CD14-positive monocyte (primary cell): ENCODE measurements at regions not wholly inside any gene's neighbourhood (a gene's known extent, or its start where the extent isn't known, plus 50 kb on each side); places are given as distances from the start of the nearest gene placed in this dataset.

Experiments
- DNase-seq, 3 donors: peaks; one replicate each; pipeline ENCODE4 v3.0.0-alpha.2; 2011 to 2022
- H2AFZ ChIP-seq: 2 replicates; pipeline ENCODE4 v1.6.0; 2012; ENCODE audit warnings: mild to moderate bottlenecking, low read depth, low read length, inconsistent platforms; ENCODE audit not compliant: insufficient read depth, poor library complexity, severe bottlenecking
- H3K27ac ChIP-seq, 2 donors: 1 replicate in 1 of 2; 2 replicates in 1 of 2; pipeline ENCODE4 v1.5.1; 2012 to 2013; ENCODE audit warnings: low read length in 2 of 2, control low read depth in 1 of 2, inconsistent platforms in 1 of 2, low read depth in 1 of 2, mild to moderate bottlenecking in 1 of 2
- H3K27me3 ChIP-seq, 2 donors: one replicate each; pipeline versions ENCODE4 v1.6.0 to v1.6.1; 2011 to 2013; ENCODE audit warnings: low read length in 2 of 2; ENCODE audit not compliant: control insufficient read depth in 2 of 2, insufficient read depth in 2 of 2
- H3K36me3 ChIP-seq, 2 donors: replicated peaks in 1 of 2; 1 replicate in 1 of 2; 2 replicates in 1 of 2; pipeline versions ENCODE4 v1.5.1 to v1.6.1; 2012 to 2013; ENCODE audit warnings: low read length in 2 of 2, control low read depth in 1 of 2, inconsistent platforms in 1 of 2, mild to moderate bottlenecking in 1 of 2; ENCODE audit not compliant: insufficient read depth in 2 of 2, control insufficient read depth in 1 of 2
- H3K4me1 ChIP-seq, 2 donors: 1 replicate in 1 of 2; 2 replicates in 1 of 2; pipeline versions ENCODE4 v1.5.1 to v1.6.1; 2012 to 2013; ENCODE audit warnings: low read length in 2 of 2, control low read depth in 1 of 2, inconsistent platforms in 1 of 2, mild to moderate bottlenecking in 1 of 2, moderate library complexity in 1 of 2; ENCODE audit not compliant: insufficient read depth in 2 of 2, control insufficient read depth in 1 of 2
- H3K4me2 ChIP-seq: replicated peaks from 2 replicates; pipeline ENCODE3; 2012; ENCODE audit warnings: low read length, moderate library complexity, mild to moderate bottlenecking; ENCODE audit not compliant: poor library complexity, severe bottlenecking; ENCODE audit errors: extremely low read depth
- H3K4me3 ChIP-seq, 3 experiments: fragments of 200-600 bp in 1 of 3; sonication (generic) in 1 of 3; replicated peaks in 1 of 3; 1 replicate in 2 of 3; 2 replicates in 1 of 3; pipeline ENCODE4 v1.5.1; 2011 to 2013; ENCODE audit warnings: low read length in 3 of 3, mild to moderate bottlenecking in 3 of 3, control low read depth in 2 of 3, low read depth in 2 of 3, inconsistent platforms in 1 of 3, moderate library complexity in 1 of 3
- H3K79me2 ChIP-seq: 2 replicates; pipeline ENCODE4 v1.6.0; 2012; ENCODE audit warnings: mild to moderate bottlenecking, control low read depth, inconsistent platforms, low read length, moderate library complexity; ENCODE audit not compliant: insufficient read depth
- H3K9ac ChIP-seq: 2 replicates; pipeline ENCODE4 v1.6.0; 2017; ENCODE audit warnings: low read length, mild to moderate bottlenecking; ENCODE audit not compliant: insufficient read depth, poor library complexity, severe bottlenecking
- H3K9me3 ChIP-seq, 2 donors: replicated peaks in 1 of 2; 1 replicate in 1 of 2; 2 replicates in 1 of 2; pipeline versions ENCODE4 v1.5.1 to v1.6.1; 2012 to 2013; ENCODE audit warnings: low read length in 2 of 2, control low read depth in 1 of 2; ENCODE audit not compliant: control insufficient read depth in 1 of 2, insufficient read depth in 1 of 2
- H4K20me1 ChIP-seq: 2 replicates; pipeline ENCODE4 v1.6.0; 2012; ENCODE audit warnings: mild to moderate bottlenecking, low read length, control low read depth, moderate library complexity; ENCODE audit not compliant: insufficient read depth
- H3K27ac Mint-ChIP-seq, 7 donors: one replicate each; pipeline ENCODE4 v1.8.0; 2020; ENCODE audit warnings: mild to moderate bottlenecking in 7 of 7, mixed read lengths in 7 of 7, moderate library complexity in 6 of 7, inconsistent platforms in 2 of 7
- H3K27me3 Mint-ChIP-seq, 3 donors: one replicate each; pipeline ENCODE4 v1.8.0; 2021 to 2022; ENCODE audit warnings: low read depth in 3 of 3, mild to moderate bottlenecking in 3 of 3, mixed read lengths in 3 of 3, moderate library complexity in 3 of 3, inconsistent platforms in 1 of 3
- H3K36me3 Mint-ChIP-seq, 2 donors: one replicate each; pipeline ENCODE4 v1.8.0; 2020; ENCODE audit warnings: mixed read lengths in 2 of 2, inconsistent platforms in 1 of 2, mild to moderate bottlenecking in 1 of 2
- H3K4me1 Mint-ChIP-seq: one replicate; pipeline ENCODE4 v1.8.0; 2020; ENCODE audit warnings: mild to moderate bottlenecking, mixed read lengths
- H3K4me3 Mint-ChIP-seq, 2 donors: one replicate each; pipeline ENCODE4 v1.8.0; 2020; ENCODE audit warnings: mild to moderate bottlenecking in 2 of 2, mixed read lengths in 2 of 2, moderate library complexity in 1 of 2
- H3K9me3 Mint-ChIP-seq, 7 donors: one replicate each; pipeline ENCODE4 v1.8.0; 2020 to 2022; ENCODE audit warnings: mixed read lengths in 7 of 7, mild to moderate bottlenecking in 6 of 7, moderate library complexity in 6 of 7, inconsistent platforms in 2 of 7
- CTCF ChIP-seq: fragments of 200-600 bp; IDR thresholded peaks from one replicate; pipeline ENCODE4 v1.8.0; 2022; ENCODE audit warnings: antibody characterized with exemption, mild to moderate bottlenecking
- WGBS: methylation state at CpG from one replicate; pipeline ENCODE4 v1.1.5; 2013; ENCODE audit warnings: missing lambda C conversion rate; ENCODE audit not compliant: insufficient coverage; 5-methylcytosine and 5-hydroxymethylcytosine counted together
- intact Hi-C, 2 donors: fragments of 100-400 bp; cut with micrococcal nuclease; formaldehyde crosslinking; loops; one replicate each; pipeline versions ENCODE4 v1.15.0 to v1.15.1; 2023

- no peak for TF ChIP-seq CTCF
- WGBS = no CpG with 5 or more reads among the region's 1 CpG
- Histone ChIP-seq H3K36me3 (no peaks in the 10 kb centered on the region), H3K4me1 (no peaks in the 10 kb centered on the region), H3K9ac (no peak overlapping the region), H3K79me2 (no peaks in the 10 kb centered on the region), H3K27me3 (no peaks in the 10 kb centered on the region), H3K4me3 (no peak overlapping the region), H2AFZ (no peak overlapping the region), H3K9me3 (no peaks in the 10 kb centered on the region), H3K4me2 (no peak overlapping the region), H3K27ac (no peak overlapping the region), H4K20me1 (no peaks in the 10 kb centered on the region)
- no peak for DNase-seq
- H3K36me3 Mint-ChIP-seq = no peaks in the 10 kb centered on the region
- intact Hi-C loops = no loop called here
- H3K4me3 Mint-ChIP-seq = no peak overlapping the region
- H3K4me1 Mint-ChIP-seq = no peaks in the 10 kb centered on the region
- peaks cover 0 to 4% (median 3%) of the 10 kb centered on the region in 3 donors for H3K27me3 Mint-ChIP-seq
- no peaks in the 10 kb centered on the region for H3K9me3 Mint-ChIP-seq
- no peak overlapping the region for H3K27ac Mint-ChIP-seq
Measured at GRCh38 chr11:28702871-28703270, 594.7 kb downstream of the METTL15 start.

GRCh38 chr11:28702450-28702790, 594.2 kb downstream of the METTL15 start:
- H3K9ac ChIP-seq = no peak overlapping the region
- Mint-ChIP-seq H3K4me1 (no peaks in the 10 kb centered on the region), H3K27ac (no peak overlapping the region), H3K27me3 (peaks cover 0 to 4% (median 3%) of the 10 kb centered on the region in 3 donors), H3K36me3 (no peaks in the 10 kb centered on the region), H3K9me3 (no peaks in the 10 kb centered on the region), H3K4me3 (no peak overlapping the region)
- H3K4me3 ChIP-seq = no peak overlapping the region
- no peaks in the 10 kb centered on the region for H4K20me1 ChIP-seq
- no peaks in the 10 kb centered on the region for H3K4me1 ChIP-seq
- H2AFZ ChIP-seq = no peak overlapping the region
- intact Hi-C loops = no loop called here
- no peak overlapping the region for H3K4me2 ChIP-seq
- no peaks in the 10 kb centered on the region for H3K9me3 ChIP-seq
- no peak for DNase-seq
- H3K79me2 ChIP-seq = no peaks in the 10 kb centered on the region
- WGBS = no CpG with 5 or more reads among the region's 1 CpG
- no peaks in the 10 kb centered on the region for H3K27me3 ChIP-seq
- no peak for TF ChIP-seq CTCF
- H3K27ac ChIP-seq = no peak overlapping the region
- no peaks in the 10 kb centered on the region for H3K36me3 ChIP-seq
